ENCODE measurements at regions not wholly inside any gene's neighbourhood (a gene's known extent, or its start where the extent isn't known, plus 50 kb on each side); places are given as distances from the start of the nearest gene placed in this dataset.
"Not testable (repeated sequence)": the region's sequence is repeated elsewhere in the genome, so short reads cannot be mapped to it uniquely, and the experiment has no call there.

DNA sequence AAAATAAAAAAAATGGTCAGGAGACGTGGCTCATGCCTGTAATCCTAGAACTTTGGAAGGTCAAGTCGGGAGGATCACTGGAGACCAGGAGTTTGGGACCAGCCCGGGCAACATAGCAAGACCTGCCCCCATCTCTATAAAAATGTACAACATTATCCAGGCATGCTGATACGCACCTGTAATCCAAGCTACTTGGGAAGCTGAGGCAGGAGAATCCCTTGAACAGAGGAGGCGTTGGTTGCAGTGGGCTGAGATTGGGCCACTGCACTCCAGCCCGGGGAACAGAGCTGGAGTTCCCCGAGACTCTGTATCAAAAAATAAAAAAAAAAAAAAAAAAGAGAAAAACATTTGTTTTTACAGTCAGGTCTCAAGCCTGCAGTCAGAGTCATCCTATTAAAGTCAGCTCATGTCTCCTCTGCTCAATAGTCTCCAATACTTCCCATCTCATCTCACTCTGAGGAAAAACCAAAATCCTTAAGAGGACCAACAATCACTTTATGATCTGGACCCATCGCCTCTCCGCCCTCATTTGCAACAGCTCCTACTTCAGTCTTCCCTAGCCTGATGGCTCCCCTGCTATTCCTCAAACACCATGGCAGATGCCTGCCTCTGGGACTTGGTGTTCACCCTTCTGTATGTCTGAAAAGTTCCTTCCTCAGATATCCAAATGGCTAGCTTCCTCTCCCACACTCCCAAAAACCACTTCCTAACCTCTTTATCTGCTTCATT is 4796.6 kb upstream of the OR11H1 start:
- not testable (repeated sequence) for TF ChIP-seq EZH2 (IDR thresholded peaks at IDR 0.05; ENCODE audit: insufficient read depth, poor library complexity, severe bottlenecking); EZH2phosphoT487 (IDR thresholded peaks at IDR 0.05; ENCODE audit: insufficient read depth, low read depth)

Measured in GM23248 (cell line).